ENCODE measurements at regions not wholly inside any gene's neighbourhood (a gene's known extent, or its start where the extent isn't known, plus 50 kb on each side); places are given as distances from the start of the nearest gene placed in this dataset.
"Not testable (repeated sequence)": the region's sequence is repeated elsewhere in the genome, so short reads cannot be mapped to it uniquely, and the experiment has no call there.

GRCh38 chr6:27601668-27602254, 128.9 kb upstream of the ZNF184 start:
- Histone ChIP-seq H3K27me3 (ENCODE audit: low read length) (no peaks in the 10 kb centered on the region), H3K9me2 (replicated peaks; ENCODE audit: low read length) (no peaks in the 10 kb centered on the region), H3K36me3 (ENCODE audit: low read depth, low read length) (no peaks in the 10 kb centered on the region), H3K4me3 (ENCODE audit: low read length) (peak overlapping the region; percentile 88), H2AFZ (ENCODE audit: low read length) (peak overlapping the region; percentile 77), H3K9ac (ENCODE audit: low read length) (no peak overlapping the region), H4K20me1 (ENCODE audit: low read length) (no peaks in the 10 kb centered on the region), H3K27ac (ENCODE audit: low read length) (no peak overlapping the region), H3F3A (ENCODE audit: low read length, unreplicated experiment) (no peaks in the 10 kb centered on the region), H3K4me2 (ENCODE audit: low read length) (peak overlapping the region; percentile 83), H3K9me3 (ENCODE audit: low read length) (no peaks in the 10 kb centered on the region), H3K4me1 (ENCODE audit: insufficient read depth, low read length) (no peaks in the 10 kb centered on the region), H3K79me2 (ENCODE audit: low read length) (no peaks in the 10 kb centered on the region)
- intact Hi-C loops (cut with micrococcal nuclease): no loop called here
- ATAC-seq: no peak
- CTCF ChIA-PET: interaction anchor here (0.5 kb wide), 1 partner anchor 102 kb away, joined by 5 read pairs; no protein-coding TSS in a partner anchor
- TF ChIP-seq, protein P1, sequence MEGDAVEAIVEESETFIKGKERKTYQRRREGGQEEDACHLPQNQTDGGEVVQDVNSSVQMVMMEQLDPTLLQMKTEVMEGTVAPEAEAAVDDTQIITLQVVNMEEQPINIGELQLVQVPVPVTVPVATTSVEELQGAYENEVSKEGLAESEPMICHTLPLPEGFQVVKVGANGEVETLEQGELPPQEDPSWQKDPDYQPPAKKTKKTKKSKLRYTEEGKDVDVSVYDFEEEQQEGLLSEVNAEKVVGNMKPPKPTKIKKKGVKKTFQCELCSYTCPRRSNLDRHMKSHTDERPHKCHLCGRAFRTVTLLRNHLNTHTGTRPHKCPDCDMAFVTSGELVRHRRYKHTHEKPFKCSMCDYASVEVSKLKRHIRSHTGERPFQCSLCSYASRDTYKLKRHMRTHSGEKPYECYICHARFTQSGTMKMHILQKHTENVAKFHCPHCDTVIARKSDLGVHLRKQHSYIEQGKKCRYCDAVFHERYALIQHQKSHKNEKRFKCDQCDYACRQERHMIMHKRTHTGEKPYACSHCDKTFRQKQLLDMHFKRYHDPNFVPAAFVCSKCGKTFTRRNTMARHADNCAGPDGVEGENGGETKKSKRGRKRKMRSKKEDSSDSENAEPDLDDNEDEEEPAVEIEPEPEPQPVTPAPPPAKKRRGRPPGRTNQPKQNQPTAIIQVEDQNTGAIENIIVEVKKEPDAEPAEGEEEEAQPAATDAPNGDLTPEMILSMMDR (conservative IDR thresholded peaks at IDR 0.05; ENCODE audit: low read depth, low read length): no peak
- TF ChIP-seq EZH2phosphoT487 (IDR thresholded peaks at IDR 0.05; ENCODE audit: borderline replicate concordance, low read length): no peak
- TF ChIP-seq EZH2 (IDR thresholded peaks at IDR 0.05; ENCODE audit: low read length, unreplicated experiment): no peak
- no TSS peak for BruUV-seq (replicated peaks)
- POLR2A ChIA-PET (ENCODE audit: unreplicated experiment): no interaction called here
- no peak for DNase-seq

- Histone ChIP-seq H3F3A (ENCODE audit: low read length, unreplicated experiment) (no peaks in the 10 kb centered on the region), H2AFZ (ENCODE audit: low read length) (peak overlapping the region; percentile 95), H3K4me1 (ENCODE audit: insufficient read depth, low read length) (no peaks in the 10 kb centered on the region), H3K9ac (ENCODE audit: low read length) (0 out of 2 replicates have a peak overlapping the region, but pooled peaks have one; percentile 23), H3K9me3 (ENCODE audit: low read length) (no peaks in the 10 kb centered on the region), H3K36me3 (ENCODE audit: low read depth, low read length) (no peaks in the 10 kb centered on the region), H3K79me2 (ENCODE audit: low read length) (no peaks in the 10 kb centered on the region), H3K9me2 (replicated peaks; ENCODE audit: low read length) (no peaks in the 10 kb centered on the region), H3K4me2 (ENCODE audit: low read length) (peak overlapping the region; percentile 86), H3K27me3 (ENCODE audit: low read length) (no peaks in the 10 kb centered on the region), H3K27ac (ENCODE audit: low read length) (no peak overlapping the region), H4K20me1 (ENCODE audit: low read length) (no peaks in the 10 kb centered on the region), H3K4me3 (ENCODE audit: low read length) (peak overlapping the region; percentile 88)
- intact Hi-C loops (cut with micrococcal nuclease): no loop called here
- CTCF ChIA-PET: no interaction called here
- no TSS peak for BruUV-seq (replicated peaks)
- POLR2A ChIA-PET (ENCODE audit: unreplicated experiment): no interaction called here
- ATAC-seq (no peak), DNase-seq (no peak)
- TF ChIP-seq EZH2 (IDR thresholded peaks at IDR 0.05; ENCODE audit: low read length, unreplicated experiment) (no peak), EZH2phosphoT487 (IDR thresholded peaks at IDR 0.05; ENCODE audit: borderline replicate concordance, low read length) (no peak)
- TF ChIP-seq, protein P1 (conservative IDR thresholded peaks at IDR 0.05; ENCODE audit: low read depth, low read length): no peak
These were observed 127.1 kb upstream of the ZNF184 start for GRCh38 chr6:27599859-27600532.

DNA sequence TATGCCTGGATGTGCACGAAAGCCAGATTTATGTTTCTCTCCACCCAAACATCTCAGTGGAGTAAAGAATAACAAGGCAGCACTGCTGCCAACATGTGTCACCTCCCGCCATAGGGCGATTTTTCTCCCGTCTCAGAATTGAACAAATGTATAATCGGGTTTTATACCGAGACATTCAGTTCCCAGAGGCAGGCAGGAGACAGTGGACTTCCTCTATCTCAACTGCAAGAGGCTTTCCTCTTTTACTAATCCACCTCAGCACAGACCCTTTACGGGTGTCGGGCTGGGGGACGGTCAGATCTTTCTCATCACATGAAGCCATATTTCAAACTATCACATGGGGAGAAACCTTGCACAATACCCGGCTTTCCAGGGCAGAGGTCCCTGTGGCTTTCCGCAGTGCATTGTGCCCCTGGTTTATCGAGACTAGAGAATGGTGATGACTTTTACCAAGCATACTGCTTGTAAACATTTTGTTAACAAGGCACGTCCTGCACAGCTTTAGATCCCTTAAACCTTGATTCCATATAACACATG, 124.2 kb upstream of the ZNF184 start:
- CTCF ChIA-PET; H3K79me2 ChIP-seq (ENCODE audit: low read length); H3K4me3 ChIP-seq (ENCODE audit: low read length); H3K27ac ChIP-seq (ENCODE audit: low read length); intact Hi-C loops (cut with micrococcal nuclease); BruUV-seq (replicated peaks); H2AFZ ChIP-seq (ENCODE audit: low read length); H3F3A ChIP-seq (ENCODE audit: low read length, unreplicated experiment); H4K20me1 ChIP-seq (ENCODE audit: low read length); H3K4me1 ChIP-seq (ENCODE audit: insufficient read depth, low read length); POLR2A ChIA-PET (ENCODE audit: unreplicated experiment); H3K9me3 ChIP-seq (ENCODE audit: low read length); H3K9me2 ChIP-seq (replicated peaks; ENCODE audit: low read length); ATAC-seq; H3K27me3 ChIP-seq (ENCODE audit: low read length); DNase-seq; H3K9ac ChIP-seq (ENCODE audit: low read length); H3K36me3 ChIP-seq (ENCODE audit: low read depth, low read length); H3K4me2 ChIP-seq (ENCODE audit: low read length): not testable (repeated sequence)

Data from PC-3 (cell line).